ENCODE measurements at regions not wholly inside any gene's neighbourhood (a gene's known extent, or its start where the extent isn't known, plus 50 kb on each side); places are given as distances from the start of the nearest gene placed in this dataset.

DNA sequence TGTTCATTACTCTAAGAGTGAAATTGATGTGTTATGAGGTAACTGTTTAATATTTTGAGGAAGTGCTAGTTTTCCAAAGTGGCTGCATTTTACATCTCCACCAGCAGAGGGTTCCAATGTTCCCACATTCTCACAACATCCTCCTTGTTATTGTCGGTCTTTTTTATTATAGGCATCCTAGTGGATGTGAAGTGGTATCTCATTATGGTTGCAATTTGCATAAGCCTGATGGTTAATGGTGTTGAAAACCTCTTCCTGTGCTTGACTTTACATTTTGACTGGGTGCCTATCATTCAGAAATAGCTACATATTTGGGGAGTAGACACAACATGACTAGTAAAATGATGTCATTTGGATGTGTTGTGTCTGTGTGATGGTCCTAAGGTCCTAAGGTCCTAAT is 143.6 kb downstream of the MRPS30 start:
- Histone ChIP-seq H3K9me3 (replicated peaks; ENCODE audit: control insufficient read depth, insufficient read depth, low read length) (no peaks in the 10 kb centered on the region), H3K36me3 (ENCODE audit: control insufficient read depth in 2 of 2, extremely low read depth in 1 of 2, insufficient read depth in 2 of 2, low read length in 2 of 2) (no peaks in the 10 kb centered on the region), H3K9me1 (replicated peaks; ENCODE audit: control insufficient read depth, extremely low read depth, insufficient read depth, low read length) (no peaks in the 10 kb centered on the region), H3K79me2 (ENCODE audit: control insufficient read depth, insufficient read depth, low read length) (no peaks in the 10 kb centered on the region), H3K4me2 (ENCODE audit: insufficient read depth, low read length) (no peak overlapping the region), H4K20me1 (replicated peaks; ENCODE audit: control insufficient read depth, extremely low read depth, insufficient read depth, low read length) (no peaks in the 10 kb centered on the region), H3K27ac (ENCODE audit: insufficient read depth, low read depth, low read length) (no peak overlapping the region), H2AFZ (ENCODE audit: low read depth, low read length) (no peak overlapping the region), H3K4me3 (replicated peaks in 1 of 3; ENCODE audit: insufficient read depth in 1 of 3, low read depth in 1 of 3, low read length in 3 of 3) (no peak overlapping the region), H3K9ac (replicated peaks; ENCODE audit: extremely low read depth, insufficient read depth, low read length) (no peak overlapping the region), H3K27me3 (ENCODE audit: control insufficient read depth in 2 of 2, insufficient read depth in 2 of 2, low read length in 2 of 2) (no peaks in the 10 kb centered on the region), H3K4me1 (ENCODE audit: control insufficient read depth, extremely low read depth, insufficient read depth, low read length) (no peaks in the 10 kb centered on the region)
- dilution Hi-C loops (cut with MboI; ENCODE audit: extremely low pct_ligation_motif_present, low sequenced_read_pairs) (no loop called here), intact Hi-C loops (cut with micrococcal nuclease) (loop anchor here (1.0 to 5.0 kb wide), 3 partner anchors 90 to 744 kb away; partner anchors contain the start of gene HCN1)
- no peak for TF ChIP-seq POLR2A (IDR thresholded peaks at IDR 0.05; ENCODE audit: low read depth, low read length)
- TF ChIP-seq, protein P1, sequence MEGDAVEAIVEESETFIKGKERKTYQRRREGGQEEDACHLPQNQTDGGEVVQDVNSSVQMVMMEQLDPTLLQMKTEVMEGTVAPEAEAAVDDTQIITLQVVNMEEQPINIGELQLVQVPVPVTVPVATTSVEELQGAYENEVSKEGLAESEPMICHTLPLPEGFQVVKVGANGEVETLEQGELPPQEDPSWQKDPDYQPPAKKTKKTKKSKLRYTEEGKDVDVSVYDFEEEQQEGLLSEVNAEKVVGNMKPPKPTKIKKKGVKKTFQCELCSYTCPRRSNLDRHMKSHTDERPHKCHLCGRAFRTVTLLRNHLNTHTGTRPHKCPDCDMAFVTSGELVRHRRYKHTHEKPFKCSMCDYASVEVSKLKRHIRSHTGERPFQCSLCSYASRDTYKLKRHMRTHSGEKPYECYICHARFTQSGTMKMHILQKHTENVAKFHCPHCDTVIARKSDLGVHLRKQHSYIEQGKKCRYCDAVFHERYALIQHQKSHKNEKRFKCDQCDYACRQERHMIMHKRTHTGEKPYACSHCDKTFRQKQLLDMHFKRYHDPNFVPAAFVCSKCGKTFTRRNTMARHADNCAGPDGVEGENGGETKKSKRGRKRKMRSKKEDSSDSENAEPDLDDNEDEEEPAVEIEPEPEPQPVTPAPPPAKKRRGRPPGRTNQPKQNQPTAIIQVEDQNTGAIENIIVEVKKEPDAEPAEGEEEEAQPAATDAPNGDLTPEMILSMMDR (IDR thresholded peaks at IDR 0.05; ENCODE audit: extremely low read depth in 1 of 2, insufficient read depth in 1 of 2, low read depth in 1 of 2, low read length in 2 of 2): peak; percentile 43 to 63
- ChIA-PET POLR2A (no interaction called here), CTCF (interaction anchor here (0.8 to 1.9 kb wide), 5 partner anchors 15 to 822 kb away, joined by 3 to 8 read pairs (median 3); partner anchors contain the start of gene HCN1)
- DNase-seq (ENCODE audit: low read depth, low spot score) (peak; percentile 54), FAIRE-seq (peak; percentile 82)
- no TSS peak for BruUV-seq (replicated peaks)

DNA sequence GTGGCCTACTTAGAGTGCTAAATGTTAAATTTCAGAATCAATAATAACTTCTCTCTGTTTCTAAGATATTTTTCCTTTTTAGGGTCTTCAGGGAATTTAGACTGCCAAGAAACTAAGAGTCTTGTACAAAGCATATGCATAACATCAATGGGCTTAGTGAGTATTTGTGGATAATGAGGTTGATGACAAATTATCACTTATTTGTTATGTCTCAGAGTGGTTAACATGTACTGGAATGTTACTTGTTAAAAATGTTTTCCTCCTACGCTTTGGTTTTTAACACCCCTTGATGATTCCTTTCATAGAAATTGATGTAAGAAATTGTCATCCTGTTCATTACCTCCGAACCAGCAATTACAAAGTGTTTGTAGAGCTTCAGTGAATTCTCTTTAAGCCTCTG is 144.3 kb downstream of the MRPS30 start:
- no peaks in the 10 kb centered on the region for H3K79me2 ChIP-seq (ENCODE audit: control insufficient read depth, insufficient read depth, low read length)
- H3K4me3 ChIP-seq (replicated peaks in 1 of 3; ENCODE audit: insufficient read depth in 1 of 3, low read depth in 1 of 3, low read length in 3 of 3): no peak overlapping the region
- BruUV-seq (replicated peaks): no TSS peak
- intact Hi-C loops (cut with micrococcal nuclease) (loop anchor here (5.0 kb wide), 1 partner anchor 91 kb away; no protein-coding TSS in a partner anchor), dilution Hi-C loops (cut with MboI; ENCODE audit: extremely low pct_ligation_motif_present, low sequenced_read_pairs) (no loop called here)
- TF ChIP-seq EZH2 (IDR thresholded peaks at IDR 0.05; ENCODE audit: borderline replicate concordance, low read depth, low read length, severe bottlenecking): no peak
- no peak for TF ChIP-seq POLR2AphosphoS5 (IDR thresholded peaks at IDR 0.05; ENCODE audit: insufficient read depth, low read depth, low read length)
- no peak for TF ChIP-seq GATA2 (IDR thresholded peaks at IDR 0.05; ENCODE audit: insufficient read depth, insufficient read length, low read depth, low read length)
- TF ChIP-seq, protein P1 (IDR thresholded peaks at IDR 0.05; ENCODE audit: extremely low read depth in 1 of 2, insufficient read depth in 1 of 2, low read depth in 1 of 2, low read length in 2 of 2): no peak
- TF ChIP-seq FOS (IDR thresholded peaks at IDR 0.05; ENCODE audit: borderline replicate concordance, insufficient read depth, low read length): no peak
- TF ChIP-seq, protein P2, sequence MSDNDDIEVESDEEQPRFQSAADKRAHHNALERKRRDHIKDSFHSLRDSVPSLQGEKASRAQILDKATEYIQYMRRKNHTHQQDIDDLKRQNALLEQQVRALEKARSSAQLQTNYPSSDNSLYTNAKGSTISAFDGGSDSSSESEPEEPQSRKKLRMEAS (IDR thresholded peaks at IDR 0.05; ENCODE audit: insufficient read depth, insufficient read length): no peak
- TF ChIP-seq JUN (IDR thresholded peaks at IDR 0.05; ENCODE audit: borderline replicate concordance, insufficient read depth, insufficient read length, low read depth): no peak
- no peak for TF ChIP-seq MYC (IDR thresholded peaks at IDR 0.05; ENCODE audit: low read depth, low read length)
- no peak for TF ChIP-seq POLR2A (IDR thresholded peaks at IDR 0.05; ENCODE audit: low read depth, low read length)
- no peaks in the 10 kb centered on the region for H3K9me3 ChIP-seq (replicated peaks; ENCODE audit: control insufficient read depth, insufficient read depth, low read length)
- H3K4me1 ChIP-seq (ENCODE audit: control insufficient read depth, extremely low read depth, insufficient read depth, low read length): no peaks in the 10 kb centered on the region
- H3K9ac ChIP-seq (replicated peaks; ENCODE audit: extremely low read depth, insufficient read depth, low read length): no peak overlapping the region
- FAIRE-seq: no peak
- CTCF ChIA-PET: interaction anchor here (0.8 to 1.9 kb wide), 4 partner anchors 23 to 743 kb away, joined by 3 to 8 read pairs (median 4); partner anchors contain the start of gene HCN1
- H3K4me2 ChIP-seq (ENCODE audit: insufficient read depth, low read length): no peak overlapping the region
- no peaks in the 10 kb centered on the region for H3K36me3 ChIP-seq (ENCODE audit: control insufficient read depth in 2 of 2, extremely low read depth in 1 of 2, insufficient read depth in 2 of 2, low read length in 2 of 2)
- no peaks in the 10 kb centered on the region for H3K27me3 ChIP-seq (ENCODE audit: control insufficient read depth in 2 of 2, insufficient read depth in 2 of 2, low read length in 2 of 2)
- H2AFZ ChIP-seq (ENCODE audit: low read depth, low read length): no peak overlapping the region
- H4K20me1 ChIP-seq (replicated peaks; ENCODE audit: control insufficient read depth, extremely low read depth, insufficient read depth, low read length): no peaks in the 10 kb centered on the region
- H3K9me1 ChIP-seq (replicated peaks; ENCODE audit: control insufficient read depth, extremely low read depth, insufficient read depth, low read length): no peaks in the 10 kb centered on the region
- POLR2A ChIA-PET: no interaction called here
- no peak overlapping the region for H3K27ac ChIP-seq (ENCODE audit: insufficient read depth, low read depth, low read length)
- DNase-seq (ENCODE audit: low read depth, low spot score): no peak
